TTC549 (cell line): ENCODE measurements at regions not wholly inside any gene's neighbourhood (a gene's known extent, or its start where the extent isn't known, plus 50 kb on each side); places are given as distances from the start of the nearest gene placed in this dataset.

Experiments used
- FAIRE-seq: peaks from 2 replicates; lab custom pipeline; 2012; peaks lifted over from hg19 to GRCh38; lab: Jason Lieb, UNC

GRCh38 chrX:57848857-57849256 is 61.4 kb downstream of the ZXDA start:
- FAIRE-seq, result no peak

- no peak for FAIRE-seq
Measured at GRCh38 chrX:57822818-57823217, 87.4 kb downstream of the ZXDA start.

GRCh38 chrX:57822398-57822797 is 87.9 kb downstream of the ZXDA start:
- no peak for FAIRE-seq

DNA sequence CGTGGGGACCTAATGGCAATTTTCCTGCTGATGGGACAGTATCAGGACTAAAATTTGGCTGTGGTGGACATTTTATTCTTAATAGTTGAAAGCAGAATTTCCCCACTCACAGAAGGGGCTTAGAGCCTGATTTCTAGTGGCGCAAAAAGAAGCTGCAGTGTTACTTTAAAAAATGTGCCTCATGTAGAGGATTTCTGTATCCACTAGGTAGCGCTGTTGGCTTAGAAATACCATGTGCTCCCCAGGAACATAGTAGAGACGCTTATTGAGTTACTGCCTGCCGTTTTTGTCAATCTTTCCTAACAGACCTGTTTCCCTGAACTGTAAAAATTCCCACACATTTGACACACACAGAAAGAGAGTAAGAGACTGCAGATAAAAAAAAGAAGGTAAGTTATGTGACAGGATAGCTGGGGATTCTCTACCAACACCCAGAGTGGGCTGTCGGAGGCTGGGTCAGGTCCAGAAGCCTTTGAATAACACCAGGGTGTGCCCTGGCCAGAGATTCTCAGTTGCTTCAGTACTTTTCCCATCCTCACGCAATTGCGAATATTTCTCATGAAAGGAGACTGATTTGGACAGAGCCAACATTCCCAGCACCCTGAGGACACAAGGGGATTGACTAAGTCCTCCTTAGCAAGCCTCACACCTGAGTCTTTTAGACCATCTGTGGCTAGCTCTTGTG is 88.4 kb downstream of the ZXDA start:
- peak; percentile 83 for FAIRE-seq

DNA sequence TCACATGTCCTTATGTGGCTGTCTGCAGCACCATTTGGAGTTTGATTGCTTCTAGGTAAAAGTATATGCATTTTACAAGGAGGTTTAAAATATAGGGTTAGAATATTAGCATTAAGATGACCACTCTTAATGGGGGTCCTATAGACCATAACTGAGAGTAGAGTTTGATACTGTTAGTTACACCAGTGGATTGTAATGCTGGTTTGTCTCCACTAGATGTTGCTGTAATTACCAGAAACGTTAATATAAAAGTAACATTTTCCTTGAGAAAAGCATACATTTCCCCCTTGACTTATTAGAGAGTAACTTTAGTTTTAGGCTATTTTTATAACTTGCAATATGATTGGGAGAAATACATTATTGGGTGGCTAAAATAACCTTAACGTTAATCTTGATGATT is 93.0 kb downstream of the ZXDA start:
- FAIRE-seq, result peak; percentile 52

- no peak for FAIRE-seq
Measured at GRCh38 chrX:57772637-57773036, 92.6 kb upstream of the NLRP2B start.

DNA sequence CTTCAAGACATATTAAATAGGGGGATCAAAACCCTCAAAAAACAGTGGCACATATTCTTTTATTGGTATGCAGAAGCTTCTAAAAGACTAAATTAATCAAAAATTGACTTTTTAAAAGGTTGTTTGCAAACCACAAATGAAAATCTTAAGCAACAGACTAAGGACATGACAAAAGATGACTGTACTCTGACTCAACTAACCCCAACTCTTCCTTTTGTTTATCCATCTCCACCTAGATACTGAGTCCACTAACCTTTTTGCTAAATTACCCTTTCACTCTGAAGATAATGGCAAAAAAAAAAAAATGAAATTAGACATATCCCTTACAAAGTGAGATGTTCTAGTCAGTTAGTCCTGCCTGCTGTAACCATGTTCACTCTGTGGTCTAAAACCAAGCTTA is 91.6 kb upstream of the NLRP2B start:
- FAIRE-seq, result no peak

DNA sequence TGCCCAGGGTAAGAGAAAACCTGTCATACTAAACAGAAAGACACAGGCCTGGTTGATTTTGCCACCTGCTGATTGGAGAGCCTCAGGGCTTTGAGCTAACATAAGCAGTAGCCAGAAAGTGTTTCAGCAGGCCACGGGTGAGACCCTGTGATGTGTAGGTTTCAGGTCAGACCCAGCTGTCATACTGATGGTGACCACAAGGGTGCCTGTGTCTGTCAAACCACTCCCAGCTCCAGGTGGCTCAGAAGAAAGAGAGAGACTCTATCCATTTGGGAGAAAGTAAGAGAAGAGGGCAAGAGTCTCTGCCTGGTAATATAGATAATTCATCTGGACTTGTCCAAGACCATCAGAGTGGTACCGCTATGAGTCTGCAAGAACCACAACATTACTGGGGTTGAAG is 72.8 kb upstream of the NLRP2B start:
- FAIRE-seq, result no peak

- FAIRE-seq, result no peak
Measured at GRCh38 chrX:57741107-57741506, 61.0 kb upstream of the NLRP2B start.

DNA sequence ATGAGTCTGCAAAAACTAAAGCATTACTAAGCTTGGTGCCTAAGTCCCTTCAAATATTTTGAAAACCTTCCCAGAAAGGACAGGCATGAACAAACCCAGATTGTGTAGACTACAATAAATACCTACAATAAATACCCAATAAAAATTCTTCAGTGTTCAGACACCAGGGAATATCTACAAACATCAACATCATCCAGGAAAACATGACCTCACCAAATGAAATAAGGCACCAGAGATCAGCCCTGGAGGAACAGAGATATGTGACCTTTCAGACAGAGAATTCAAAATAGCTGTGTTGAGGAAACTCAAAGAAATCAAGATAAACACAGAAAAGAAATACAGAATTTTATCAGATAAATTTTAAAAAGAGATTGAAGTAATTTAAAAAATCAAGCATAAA is 57.8 kb upstream of the NLRP2B start:
- no peak for FAIRE-seq
